HG03442 (cell line): ENCODE measurements at regions not wholly inside any gene's neighbourhood (a gene's known extent, or its start where the extent isn't known, plus 50 kb on each side); places are given as distances from the start of the nearest gene placed in this dataset.
"Not testable (repeated sequence)": the region's sequence is repeated elsewhere in the genome, so short reads cannot be mapped to it uniquely, and the experiment has no call there.

Experiments
- ATAC-seq: cut with Tn5 transposase; IDR thresholded peaks from one replicate; pipeline ENCODE4 v1.9.1; 2021; ENCODE audit warnings: mild to moderate bottlenecking, moderate library complexity; ENCODE audit not compliant: unreplicated experiment

- ATAC-seq, result no peak
Measured at GRCh38 chr3:188972310-188972709, 199.5 kb upstream of the TPRG1 start.

DNA sequence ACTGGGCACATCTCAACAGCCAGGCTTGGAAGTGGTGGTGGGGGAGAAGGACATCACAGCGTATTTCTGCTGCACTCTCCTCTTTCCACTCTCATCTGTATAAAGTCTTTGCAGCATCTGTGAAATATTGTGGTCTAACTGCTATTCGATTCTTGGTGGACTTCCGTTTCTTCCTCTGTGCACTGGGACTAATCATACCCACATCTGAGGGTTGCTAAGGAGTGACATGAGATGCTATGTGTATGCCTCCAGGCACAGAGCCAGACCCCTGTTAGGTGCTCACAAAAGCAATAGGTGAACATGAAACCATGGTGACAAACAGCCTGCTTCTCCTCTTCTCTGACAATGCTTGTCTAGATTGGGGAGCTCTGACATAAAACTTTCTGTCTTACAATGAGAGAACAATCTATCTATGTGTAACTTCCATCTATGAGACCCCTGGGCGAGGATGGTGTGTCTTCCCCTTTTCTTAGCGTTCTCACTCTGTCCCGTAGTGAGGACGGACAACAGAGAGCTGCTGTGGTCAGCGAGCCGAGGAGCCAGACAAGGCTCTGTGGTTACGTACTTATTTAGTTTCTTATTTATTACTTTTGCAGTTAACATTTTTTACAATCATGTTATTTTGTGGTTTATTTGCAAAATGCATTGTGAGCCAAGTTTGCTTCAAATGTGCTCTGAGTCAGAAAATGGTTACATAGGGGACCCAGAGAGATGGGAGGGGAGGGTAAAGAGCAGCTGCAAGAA lies 196.7 kb upstream of the TPRG1 start:
- ATAC-seq, result no peak

GRCh38 chr3:188975600-188976314 lies 196.0 kb upstream of the TPRG1 start:
- ATAC-seq, result no peak

DNA sequence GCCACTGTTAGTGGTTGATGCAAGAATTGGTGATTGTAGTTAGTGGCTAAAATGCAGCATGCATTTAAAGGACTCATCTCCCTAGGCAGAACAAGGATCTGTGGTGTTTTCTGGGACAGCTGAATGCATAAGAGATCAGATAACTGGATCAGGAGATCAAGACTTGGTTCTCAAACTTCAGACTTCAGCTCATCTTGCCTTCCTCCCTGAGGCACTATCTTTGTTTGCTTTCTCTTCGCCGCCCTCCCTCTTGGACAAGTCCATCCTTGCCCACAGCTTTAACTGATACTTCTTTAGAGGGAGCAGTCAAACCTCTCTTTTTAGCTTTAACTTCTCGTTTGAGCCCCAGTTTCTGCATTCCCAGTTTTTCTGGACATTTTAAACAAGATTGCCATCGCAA lies 195.4 kb upstream of the TPRG1 start:
- no peak for ATAC-seq

DNA sequence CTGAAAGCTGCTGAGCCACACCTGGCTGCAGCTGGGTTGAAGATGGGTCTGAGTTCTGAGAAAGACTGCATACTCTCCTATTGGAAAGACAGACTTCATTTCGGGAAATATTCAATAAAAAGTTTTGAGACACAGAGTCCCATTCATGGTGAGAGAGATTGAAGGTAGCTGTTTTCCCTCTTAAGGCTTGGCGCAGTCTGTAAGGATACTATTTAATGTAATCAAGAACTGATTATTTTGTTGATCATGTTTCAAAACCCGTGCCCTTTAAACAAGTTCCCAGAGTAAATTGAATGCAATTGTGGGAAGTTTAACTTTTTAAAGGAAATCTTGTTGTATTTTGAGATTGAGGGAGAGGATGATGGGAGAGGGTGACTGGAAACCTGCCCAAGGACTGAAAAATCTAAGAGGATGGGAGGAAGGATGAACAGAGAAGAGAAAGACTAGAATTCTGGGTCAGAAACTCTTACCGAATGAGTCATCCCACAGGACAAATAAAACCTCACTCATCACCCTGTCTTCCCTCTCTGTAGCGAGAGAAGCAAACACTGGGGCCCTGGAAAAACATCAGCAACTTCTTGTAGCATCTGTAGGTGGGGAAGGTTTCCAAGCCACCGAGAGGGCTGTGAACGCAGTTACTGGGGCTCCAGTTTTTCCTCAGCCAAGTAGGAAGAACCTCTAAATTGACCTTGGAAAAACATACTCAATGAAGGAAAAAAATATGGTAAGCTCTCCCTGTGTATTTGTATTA lies 193.2 kb upstream of the TPRG1 start:
- no peak for ATAC-seq

DNA sequence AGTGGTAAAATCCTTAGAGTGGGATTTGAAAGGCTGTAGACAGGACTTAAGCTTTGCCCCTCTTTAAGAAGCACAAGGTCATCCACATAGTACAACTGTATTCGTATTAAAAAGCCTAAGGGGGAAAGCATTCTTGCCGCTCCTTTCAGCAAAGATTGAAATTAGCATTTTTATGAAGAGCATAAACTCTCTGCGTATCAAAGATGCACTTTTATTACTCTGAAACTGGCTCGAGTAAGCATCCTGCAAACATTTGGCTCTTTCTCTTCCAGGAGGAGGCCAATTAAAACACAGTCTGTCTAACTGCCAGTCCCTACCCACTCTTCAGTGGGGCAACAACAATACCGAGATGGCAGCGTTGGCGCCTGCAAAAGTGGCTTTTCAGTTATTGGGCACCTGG lies 192.5 kb upstream of the TPRG1 start:
- ATAC-seq, result no peak

- ATAC-seq, result no peak
Measured at GRCh38 chr3:188979669-188980310, 192.0 kb upstream of the TPRG1 start.

- ATAC-seq, result no peak
Measured at GRCh38 chr3:188993181-188993580, 178.6 kb upstream of the TPRG1 start.

- ATAC-seq, result no peak
Measured at GRCh38 chr3:189001559-189001958, 170.2 kb upstream of the TPRG1 start.

GRCh38 chr3:189003410-189003809 lies 168.4 kb upstream of the TPRG1 start:
- no peak for ATAC-seq

GRCh38 chr3:189013224-189013888 lies 158.4 kb upstream of the TPRG1 start:
- no peak for ATAC-seq

GRCh38 chr3:189014526-189014925 lies 157.2 kb upstream of the TPRG1 start:
- ATAC-seq, result no peak

DNA sequence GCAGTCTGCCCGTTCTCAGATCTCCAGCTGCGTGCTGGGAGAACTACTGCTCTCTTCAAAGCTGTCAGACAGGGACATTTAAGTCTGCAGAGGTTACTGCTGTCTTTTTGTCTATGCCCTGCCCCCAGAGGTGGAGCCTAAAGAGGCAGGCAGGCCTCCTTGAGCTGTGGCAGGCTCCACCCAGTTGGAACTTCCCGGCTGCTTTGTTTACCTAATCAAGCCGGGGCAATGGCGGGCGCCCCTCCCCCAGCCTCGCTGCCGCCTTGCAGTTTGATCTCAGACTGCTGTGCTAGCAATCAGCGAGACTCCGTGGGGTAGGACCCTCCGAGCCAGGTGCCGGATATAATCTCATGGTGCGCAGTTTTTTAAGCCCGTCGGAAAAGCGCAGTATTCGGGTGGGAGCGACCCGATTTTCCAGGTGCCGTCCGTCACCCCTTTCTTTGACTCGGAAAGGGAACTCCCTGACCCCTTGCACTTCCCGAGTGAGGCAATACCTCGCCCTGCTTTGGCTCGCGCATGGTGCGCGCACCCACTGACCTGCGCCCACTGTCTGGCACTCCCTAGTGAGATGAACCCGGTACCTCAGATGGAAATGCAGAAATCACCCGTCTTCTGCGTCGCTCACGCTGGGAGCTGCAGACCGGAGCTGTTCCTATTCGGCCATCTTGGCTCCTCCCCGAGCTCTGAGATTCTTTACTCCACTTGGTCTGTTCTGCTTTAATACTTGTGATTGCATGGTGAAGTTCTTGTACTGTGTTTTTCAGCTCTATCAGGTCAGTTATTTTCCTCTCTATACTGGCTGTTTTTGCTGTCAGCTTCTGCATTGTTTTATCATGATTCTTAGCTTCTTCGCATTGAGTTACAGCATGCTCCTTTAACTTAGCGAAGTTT lies 148.9 kb upstream of the TPRG1 start:
- not testable (repeated sequence) for ATAC-seq

DNA sequence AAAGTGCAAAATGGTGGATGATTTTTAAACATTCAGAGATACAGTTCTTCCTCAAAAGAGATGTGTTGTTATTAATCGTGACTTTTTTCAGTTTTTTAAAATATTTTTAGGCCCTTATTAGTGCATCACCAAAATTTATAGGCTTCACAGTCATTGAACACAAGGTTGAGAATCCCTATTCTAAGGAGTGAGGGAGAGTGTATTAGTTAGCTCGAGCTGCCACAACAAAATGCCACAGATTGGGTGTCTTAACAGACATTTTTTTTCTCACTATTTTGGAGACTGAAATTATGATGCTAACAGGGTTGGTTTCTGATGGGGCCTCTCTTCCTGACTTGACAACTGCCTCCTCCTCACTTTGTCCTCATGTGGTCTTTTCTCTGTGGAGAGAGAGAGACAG lies 145.9 kb upstream of the TPRG1 start:
- no peak for ATAC-seq

- ATAC-seq, result no peak
Measured at GRCh38 chr3:189027626-189028155, 144.1 kb upstream of the TPRG1 start.

- ATAC-seq, result no peak
Measured at GRCh38 chr3:189038773-189039745, 132.7 kb upstream of the TPRG1 start.

DNA sequence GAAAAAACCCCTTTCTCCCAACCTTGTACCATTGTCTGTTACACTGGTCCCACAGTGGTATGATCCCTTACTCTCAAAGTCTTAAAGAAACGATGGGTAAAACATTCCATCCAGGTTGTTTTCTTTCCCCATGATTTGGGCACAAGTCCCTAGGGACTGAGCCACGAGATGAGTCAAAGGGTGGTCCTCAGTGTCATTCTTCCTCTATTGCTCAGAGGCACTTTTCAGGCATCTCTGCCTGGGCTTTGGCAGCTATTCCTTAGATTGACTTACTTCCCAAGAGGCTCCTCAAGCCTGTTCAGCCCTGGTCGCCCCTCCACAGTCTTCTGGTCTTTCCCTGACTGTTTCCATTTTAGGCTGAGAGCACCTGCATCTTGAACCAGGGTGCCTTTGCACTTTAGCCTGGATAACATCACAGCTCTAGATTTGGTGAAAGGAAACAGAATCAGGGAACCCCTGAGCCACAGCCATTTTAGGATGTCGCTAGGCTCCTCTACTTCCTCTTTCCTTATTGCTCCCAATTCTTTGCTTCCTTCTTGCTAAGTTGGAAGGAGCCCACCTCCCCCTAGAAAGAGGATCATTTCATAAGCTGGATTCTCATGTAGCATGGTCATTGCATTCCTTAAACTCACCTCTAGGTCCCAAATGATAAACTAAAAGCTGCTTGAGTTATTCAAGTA lies 131.0 kb upstream of the TPRG1 start:
- ATAC-seq, result no peak
